GM04504 (cell line): ENCODE measurements at regions not wholly inside any gene's neighbourhood (a gene's known extent, or its start where the extent isn't known, plus 50 kb on each side); places are given as distances from the start of the nearest gene placed in this dataset.
"Not testable (repeated sequence)": the region's sequence is repeated elsewhere in the genome, so short reads cannot be mapped to it uniquely, and the experiment has no call there.

Source experiments
- DNase-seq: peaks from one replicate; pipeline ENCODE4 v3.0.0-alpha.2; 2012; ENCODE audit warnings: low read depth

DNA sequence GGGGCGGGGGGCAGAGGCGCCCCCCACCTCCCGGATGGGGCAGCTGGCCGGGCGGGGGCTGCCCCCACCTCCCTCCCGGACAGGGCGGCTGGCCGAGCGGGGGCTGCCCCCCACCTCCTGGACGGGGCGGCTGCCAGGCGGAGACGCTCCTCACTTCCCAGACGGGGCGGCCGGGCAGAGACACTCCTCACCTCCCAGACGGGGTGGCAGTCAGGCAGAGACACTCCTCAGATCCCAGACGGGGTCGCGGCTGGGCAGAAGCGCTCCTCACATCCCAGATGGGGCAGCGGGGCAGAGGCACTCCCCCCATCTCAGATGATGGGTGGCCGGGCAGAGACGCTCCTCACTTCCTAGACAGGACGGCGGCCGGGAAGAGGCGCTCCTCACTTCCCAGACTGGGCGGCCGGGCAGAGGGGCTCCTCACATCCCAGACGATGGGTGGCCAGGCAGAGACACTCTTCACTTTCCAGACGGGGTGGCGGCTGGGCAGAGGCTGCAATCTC is 240.1 kb downstream of the NPIPA7 start:
- DNase-seq: not testable (repeated sequence)

DNA sequence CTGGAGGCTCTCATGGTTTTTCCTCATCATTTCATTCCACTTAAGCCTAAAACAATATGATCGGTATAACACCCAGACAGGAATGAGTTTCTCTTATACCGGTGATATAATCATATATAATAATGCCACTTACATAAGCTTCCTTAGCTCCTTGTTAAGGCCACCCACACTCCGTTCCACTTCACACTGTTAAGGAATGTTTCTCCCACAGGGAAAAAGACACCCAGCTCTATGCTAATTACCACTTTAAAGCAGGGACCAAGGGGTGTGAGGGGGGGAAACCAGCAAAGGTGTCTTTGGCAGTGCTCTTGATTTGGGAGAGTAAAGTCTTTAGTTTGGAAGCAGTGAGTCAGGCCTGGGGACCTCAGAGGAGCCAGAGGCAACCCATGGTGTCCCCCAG is 245.4 kb downstream of the NPIPA7 start:
- not testable (repeated sequence) for DNase-seq

DNA sequence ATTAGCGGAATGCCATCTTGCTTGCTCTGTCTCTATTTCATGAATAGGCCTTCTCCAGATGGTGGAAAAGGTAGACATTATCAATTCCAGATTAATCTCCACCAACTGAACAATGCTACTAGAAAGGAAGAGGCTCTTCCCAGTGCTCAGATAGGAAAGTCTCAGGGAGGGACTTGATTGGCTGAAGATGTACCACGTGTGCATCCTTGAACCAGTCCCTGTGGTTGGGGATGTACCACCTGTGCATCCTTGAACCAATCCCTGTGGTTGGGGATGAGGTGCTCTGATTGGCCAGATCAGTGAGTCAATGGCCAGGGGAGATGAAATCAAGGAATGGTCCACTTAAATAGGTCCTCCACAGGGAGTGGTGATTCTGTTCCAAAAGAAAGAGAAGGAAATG is 246.2 kb downstream of the NPIPA7 start:
- DNase-seq: not testable (repeated sequence)

DNA sequence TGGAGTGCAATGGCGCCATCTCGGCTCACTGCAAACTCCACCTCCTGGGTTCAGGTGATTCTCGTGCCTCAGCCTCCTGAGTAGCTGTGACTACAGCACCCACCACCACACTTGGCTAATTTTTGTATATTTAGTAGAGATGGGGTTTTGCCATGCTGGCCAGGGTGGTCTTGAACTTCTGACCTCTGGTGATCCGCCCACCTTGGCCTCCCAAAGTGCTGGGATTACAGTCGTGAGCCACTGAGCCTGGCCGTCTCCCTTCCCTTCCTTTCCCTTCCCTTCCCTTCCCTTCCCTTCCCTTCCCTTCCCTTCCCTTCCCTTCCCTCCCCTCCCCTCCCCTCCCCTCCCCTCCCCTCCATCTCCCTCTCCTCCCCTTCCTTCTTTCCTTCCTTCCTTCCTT is 248.9 kb downstream of the NPIPA7 start:
- DNase-seq: not testable (repeated sequence)

DNA sequence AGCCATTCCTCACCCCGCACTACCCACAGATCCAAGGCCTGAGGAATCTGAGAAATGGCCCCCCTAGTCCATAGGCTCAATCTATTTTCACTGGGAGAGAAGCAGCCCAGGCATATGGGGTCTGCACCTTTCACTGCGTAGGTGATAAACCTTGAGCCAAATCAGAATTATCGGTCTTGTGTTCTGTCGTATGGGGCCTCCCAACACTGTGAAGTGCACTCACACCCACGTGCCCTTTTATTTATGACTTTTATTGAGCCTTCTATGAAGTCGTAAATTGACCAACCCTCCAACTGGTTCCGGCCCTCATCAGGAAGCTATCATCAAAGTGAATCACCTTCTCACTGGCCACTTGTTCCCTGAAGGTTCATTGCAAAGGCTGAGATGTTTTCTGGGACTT is 259.3 kb downstream of the NPIPA7 start:
- not testable (repeated sequence) for DNase-seq

DNA sequence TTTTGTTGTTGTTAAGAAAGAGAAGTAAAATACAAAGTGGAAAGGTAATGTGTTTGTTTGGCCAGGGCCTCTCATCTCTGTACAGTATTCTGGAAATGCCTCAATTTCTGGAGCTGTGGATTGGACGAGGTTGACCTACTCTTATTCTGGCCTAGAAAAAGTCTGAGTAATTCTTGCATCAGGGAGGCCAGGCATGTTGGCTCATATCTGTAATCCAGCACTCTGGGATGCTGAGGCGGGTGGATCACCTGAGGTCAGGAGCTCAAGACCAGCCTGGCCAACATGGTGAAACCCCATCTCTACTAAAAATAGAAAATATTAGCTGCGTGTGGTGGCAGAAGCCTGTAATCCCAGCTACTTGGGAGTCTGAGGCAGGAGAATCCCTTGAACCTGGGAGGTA is 259.8 kb downstream of the NPIPA7 start:
- DNase-seq: not testable (repeated sequence)

DNA sequence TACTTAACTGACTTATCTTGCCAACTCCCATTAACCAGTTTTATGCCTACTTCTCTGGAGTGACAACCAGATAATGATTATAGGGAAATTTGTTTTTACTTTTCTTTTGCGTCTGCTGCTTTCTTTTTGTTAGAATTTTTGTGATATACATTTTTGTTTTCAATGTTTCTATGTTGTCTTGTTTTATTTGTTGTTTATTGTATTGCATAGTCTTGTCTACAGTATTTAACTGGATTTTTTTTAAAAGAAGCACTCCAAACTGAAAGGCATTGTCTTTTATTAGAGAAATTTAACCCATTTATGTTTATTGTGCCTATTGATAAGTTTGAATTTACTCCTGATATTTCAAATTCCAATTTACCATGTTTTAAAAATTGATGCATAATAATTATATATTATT is 264.9 kb downstream of the NPIPA7 start:
- DNase-seq: not testable (repeated sequence)

DNA sequence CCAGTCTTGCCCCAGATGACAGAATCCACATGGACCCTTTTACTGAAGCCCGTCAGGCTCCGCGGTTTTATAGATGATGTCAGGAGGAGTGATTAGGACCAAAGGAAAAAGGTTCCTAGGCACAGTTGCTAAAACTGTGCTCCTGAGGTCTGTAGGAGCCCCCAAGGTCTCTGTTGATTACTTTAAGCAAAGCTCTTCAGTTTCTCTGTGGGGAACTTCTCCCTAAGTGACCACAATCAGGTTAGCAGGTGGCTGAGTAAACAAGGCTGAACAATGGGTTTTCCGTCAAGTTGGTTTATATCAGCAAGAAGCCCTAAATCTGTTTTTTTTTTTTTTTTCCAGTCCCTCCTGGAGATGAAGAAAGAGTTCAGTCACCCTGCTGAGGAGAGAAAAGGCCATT is 269.1 kb downstream of the NPIPA7 start:
- not testable (repeated sequence) for DNase-seq

DNA sequence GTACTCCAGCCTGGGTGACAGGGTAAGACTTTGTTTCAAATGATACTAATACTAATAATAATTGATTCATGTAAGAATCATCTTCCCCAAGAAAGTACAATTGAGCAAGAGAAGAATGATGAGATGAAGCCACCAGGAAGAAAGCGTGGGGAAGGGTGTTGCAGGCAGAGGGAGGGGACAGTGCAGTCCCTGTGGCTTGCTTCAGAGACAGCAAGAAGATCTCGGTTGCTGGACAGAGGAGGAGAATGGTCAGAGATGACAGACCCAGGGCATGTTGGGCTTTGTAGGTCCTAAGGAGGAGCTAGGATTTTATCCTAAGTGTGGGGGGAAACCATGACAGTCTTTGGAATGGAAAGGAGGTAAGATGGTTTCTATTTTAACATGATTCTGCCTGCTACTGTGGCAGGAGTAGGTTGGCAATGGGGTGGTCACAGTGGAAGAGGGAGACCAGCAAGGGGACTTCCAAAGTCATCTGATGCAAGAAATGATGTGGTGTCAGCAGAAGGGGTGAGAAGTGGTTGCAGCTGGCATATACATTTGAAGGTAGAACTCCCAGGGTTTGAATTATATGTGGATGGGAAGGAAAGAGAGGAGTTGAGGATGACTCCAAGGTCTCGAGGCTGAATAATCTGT is 293.4 kb downstream of the NPIPA7 start:
- DNase-seq: not testable (repeated sequence)

DNA sequence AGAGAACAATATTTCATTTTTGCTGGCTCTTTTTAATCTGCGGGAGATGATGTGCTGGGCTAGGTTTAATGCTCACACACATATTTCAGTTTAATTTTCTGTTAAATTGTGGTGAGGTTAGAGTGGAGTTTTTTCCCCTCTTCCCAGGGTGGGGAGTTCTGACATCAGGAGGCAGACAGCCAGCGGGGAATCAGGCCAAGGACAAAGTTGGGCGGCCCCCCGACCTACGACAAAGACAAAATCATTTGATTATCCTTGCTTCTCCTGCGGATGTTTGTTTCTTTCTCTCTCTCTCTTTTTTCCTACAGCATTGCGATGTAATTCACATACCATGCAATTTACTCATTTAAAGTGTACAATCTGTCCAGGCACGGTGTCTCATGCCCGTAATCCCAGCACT is 295.9 kb downstream of the NPIPA7 start:
- DNase-seq: not testable (repeated sequence)

DNA sequence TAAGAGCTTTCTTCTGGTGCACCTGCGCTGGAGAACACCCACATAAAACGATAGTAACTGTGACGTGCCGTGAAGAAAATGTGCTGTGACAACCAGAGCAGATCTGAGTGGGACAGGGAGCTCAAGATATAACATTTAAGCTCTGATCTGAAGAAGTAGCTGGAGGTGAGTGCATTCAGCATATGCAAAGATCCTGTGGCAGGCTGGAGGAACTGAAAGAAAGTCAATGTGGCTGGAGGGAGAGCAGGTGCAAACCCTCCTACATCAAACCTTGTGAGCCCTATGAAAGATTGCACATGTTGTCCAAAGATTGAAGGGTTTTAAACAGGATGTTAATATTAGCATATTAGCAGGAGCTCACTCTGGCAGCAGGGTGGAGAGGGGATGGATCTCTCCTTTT is 342.9 kb downstream of the NPIPA7 start:
- not testable (repeated sequence) for DNase-seq

DNA sequence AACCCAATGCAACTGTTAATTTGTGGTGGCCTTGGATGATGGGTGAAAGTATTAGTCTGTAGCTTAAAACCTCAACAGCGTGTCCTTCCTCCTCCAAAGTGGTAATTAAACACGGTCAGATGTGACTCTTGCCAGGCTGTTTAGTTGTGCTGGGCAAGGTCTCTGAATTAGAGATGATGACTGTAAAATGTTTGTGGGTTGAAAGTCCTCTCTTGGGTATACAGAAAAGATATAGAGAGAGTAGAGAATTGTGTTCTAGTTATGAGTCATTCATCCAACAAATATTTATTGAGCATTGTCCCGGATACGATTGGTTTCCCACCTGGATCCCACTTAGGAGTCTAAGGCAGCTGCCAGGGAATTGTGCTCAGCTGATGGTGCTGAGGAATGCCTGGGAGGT is 343.7 kb downstream of the NPIPA7 start:
- not testable (repeated sequence) for DNase-seq

DNA sequence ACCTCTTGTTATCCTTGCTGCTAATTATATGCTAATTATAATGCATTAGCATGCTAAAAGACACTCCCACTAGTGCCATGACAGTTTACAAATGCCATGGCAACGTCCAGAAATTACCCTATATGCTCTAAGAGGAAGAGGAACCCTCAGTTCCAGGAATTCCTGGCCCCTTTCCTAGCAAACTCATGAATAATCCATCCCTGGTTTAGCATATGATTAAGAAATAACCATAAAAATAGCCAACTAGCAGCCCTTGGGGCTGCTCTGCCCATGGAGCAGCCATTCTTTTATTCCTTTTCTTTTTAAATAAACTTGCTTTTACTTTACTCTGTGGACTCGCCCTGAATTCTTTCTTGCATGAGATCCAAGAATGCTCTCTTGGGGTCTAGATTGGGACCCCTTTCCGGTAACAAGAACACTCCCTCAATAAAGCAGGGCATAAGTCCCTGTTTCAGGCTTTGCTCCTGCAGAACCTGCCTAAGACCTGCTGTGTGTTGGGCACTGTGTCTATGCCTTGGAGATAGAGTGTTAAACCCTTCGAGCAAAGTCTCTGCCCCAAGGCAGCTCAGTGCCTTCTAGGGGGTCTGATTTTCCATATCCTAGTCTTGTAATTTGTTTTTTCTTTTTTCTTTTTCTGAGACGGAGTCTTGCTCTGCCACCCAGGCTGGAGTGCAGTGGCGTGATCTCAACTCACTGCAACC is 345.0 kb downstream of the NPIPA7 start:
- not testable (repeated sequence) for DNase-seq

DNA sequence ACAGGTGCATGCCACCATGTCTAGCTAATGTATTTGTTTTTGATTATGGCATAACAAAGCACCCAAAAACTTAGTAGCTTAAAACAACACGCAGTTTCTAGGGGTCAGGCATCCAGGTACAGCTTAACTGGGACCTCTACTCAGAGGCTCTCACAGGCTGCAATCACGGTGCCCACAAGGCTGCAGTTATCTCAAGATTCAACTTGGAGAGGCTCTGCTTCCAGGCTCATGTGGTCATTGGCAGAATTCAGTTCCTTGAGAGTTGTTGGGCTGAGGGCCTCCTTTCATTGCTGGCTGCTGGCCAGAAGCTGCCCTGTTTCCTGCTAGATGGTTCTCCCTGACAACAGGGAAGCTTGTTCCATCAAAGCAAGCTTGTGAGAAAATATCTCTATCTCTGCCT is 348.1 kb downstream of the NPIPA7 start:
- DNase-seq: not testable (repeated sequence)

DNA sequence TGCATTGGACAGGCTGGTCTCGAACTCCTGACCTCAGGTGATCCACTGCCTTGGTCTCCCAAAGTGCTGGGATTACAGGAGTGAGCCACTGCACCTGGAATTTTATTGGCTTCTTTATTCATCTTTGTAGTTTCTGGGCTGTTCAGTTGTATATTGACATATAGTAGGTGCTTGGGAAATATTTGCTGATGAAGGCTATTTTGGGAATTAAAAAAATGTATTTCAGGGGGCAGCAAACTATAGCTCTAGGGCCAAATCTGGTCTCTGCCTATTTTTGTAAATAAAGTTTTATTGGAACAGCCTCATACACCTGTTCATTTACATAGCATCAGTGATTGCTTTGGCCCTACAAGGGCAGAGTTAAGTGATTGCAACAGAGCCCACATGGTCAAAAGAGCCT is 363.6 kb downstream of the NPIPA7 start:
- not testable (repeated sequence) for DNase-seq

DNA sequence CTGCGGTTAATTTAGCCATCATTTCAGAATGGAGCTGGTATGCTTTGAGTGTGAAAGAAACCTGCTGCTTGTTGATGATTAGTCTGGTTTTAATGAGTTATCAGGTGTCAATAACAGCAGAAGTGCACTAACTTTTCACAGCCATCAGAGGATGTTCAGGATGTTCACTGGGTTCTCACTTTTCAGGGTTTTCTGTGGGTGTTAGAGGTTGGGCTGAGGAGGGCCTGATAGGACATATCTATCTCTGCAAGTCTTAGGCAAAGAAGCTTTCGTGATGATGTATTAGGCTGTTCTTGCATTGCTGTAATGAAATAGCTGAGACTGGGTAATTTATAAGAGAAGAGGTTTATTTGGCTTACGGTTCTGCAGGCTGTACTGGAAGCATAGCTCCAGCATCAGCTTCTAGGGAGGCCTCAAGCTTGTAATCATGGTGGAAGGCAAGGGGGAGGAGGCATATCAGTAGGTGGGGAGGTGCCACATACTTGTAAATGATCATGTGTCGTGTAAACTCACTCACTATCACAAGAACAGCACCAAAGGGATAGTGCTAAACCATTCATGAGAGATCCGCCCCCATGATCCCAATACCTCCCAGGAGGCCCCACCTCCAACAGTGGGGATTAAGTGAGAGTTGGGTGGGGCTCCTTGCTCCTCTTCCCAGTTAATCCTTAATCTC is 376.2 kb downstream of the NPIPA7 start:
- DNase-seq: not testable (repeated sequence)

DNA sequence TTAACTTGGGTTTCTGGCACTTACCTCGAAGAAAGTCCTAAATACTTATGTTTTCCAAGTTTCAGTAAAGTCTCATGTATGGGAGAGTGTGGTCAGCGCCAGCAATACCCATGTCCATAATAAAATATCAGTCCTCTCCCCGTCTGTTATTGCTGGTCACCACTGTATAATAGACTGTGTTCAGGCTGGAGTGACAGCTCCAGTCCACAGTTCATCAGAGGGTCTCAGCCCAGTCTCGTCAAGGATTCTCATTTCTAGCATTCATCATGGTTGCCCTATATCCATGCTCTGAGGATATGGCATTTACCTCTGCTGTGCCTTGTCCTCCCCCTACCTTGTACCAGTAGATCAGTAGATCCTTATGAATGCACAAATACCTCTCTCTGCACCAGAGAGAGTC is 384.5 kb downstream of the NPIPA7 start:
- DNase-seq: no peak

DNA sequence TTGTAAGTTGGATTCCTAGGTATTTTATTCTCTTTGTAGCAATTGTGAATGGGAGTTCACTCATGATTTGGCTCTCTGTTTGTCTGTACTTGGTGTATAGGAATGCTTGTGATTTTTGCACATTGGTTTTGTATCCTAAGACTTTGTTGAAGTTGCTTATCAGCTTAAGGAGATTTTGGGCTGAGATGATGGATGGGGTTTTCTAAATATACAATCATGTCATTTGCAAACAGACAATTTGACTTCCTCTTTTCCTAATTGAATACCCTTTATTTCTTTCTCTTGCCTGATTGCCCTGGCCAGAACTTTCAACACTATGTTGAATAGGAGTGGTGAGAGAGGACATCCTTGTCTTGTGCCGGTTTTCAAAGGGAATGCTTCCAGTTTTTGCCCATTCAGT is 391.8 kb downstream of the NPIPA7 start:
- DNase-seq: not testable (repeated sequence)

DNA sequence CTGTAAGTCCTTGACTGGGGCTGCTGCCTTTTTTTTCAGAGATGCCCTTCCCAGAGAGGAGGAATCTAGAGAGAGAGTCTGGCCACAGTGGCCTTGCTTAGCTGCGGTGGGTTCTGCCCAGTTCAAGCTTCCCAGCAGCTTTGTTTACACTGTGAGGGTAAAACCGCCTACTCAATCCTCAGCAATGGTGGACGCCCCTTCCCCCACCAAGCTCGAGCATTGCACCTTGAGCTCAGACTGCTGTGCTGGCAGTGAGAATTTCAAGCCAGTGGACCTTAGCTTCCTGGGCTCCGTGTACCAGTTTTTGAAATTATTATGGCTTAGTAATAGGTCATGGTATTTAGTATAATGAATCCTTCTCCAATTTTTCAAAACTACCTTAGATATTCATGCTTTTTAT is 395.4 kb downstream of the NPIPA7 start:
- DNase-seq: no peak

DNA sequence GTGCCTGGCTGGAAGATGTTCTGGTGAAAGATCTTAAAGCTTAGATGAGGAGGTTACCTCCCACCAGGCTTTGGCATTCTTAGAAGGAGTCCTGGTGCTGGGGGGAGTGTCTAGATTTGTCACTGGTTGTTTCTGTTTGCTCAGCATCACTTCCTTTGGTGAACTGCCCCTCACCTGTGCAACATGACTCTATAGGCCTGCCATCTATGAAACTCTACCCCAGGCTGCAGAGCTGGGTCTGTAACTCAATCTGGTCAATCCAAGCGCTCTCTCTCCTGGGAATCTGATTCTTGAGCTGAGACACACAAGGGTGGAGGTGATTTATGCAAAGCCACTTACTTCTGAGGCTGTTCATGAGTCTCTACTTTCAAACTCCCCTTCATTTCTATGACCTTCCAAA is 399.4 kb downstream of the NPIPA7 start:
- no peak for DNase-seq

DNA sequence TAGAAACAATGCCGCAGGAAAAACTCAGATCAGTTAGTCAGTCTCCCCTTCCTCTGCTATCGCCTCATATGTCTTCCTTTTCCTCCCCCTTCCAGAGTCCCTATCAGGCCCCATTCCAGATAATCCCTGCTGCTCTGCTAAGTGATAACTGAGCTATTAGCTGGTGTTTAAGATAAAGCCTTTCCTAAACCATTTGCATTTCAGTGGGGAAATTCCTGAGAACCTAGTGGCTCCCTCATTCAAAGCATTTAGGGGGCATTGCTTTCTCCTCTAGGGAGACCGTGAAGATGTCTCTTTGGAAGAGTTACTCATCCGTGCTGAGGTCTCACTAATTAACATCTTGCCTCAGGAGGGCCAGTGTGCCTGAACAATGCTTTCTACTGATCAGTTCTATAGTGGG is 401.6 kb downstream of the NPIPA7 start:
- no peak for DNase-seq

DNA sequence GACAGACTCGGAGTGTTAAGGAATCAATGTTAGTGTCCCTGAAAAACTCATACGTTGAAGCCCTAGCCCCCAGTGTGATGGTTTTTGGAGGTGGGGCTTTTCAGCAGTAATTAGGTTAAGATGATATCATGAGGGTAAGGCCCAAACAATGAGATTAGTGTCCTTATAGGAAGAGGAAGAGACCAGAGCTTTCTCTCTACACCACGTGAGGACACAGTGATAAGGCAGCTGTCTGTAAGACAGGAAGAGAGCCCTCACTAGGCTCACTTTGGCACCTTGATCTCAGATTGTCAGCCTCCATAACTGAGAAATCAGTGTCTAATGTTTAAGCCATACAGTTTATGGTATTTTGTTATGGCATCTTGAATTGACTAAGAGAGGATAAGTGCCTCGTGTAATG is 403.2 kb downstream of the NPIPA7 start:
- DNase-seq: no peak

DNA sequence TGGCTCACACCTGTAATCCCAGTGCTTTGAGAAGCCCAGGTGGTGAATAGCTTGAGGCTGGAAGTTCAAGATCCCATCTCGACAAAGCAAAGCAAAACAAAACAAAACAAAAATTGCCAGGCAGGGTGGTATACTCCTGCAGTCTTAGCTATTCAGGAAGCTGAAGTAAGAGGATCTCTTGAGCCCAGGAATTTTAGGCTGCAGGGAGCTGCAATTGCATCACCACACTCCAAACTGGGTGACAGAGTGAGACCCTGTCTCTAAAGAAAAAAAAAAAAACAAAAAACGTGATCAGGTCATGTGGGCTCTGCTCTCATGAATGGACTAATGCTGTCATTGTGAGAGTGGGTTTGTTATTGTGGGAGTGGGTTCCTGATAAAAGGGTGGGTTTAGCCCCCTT is 409.1 kb downstream of the NPIPA7 start:
- no peak for DNase-seq
